Adipose tissue (tissue), 3 donors: ENCODE measurements at regions not wholly inside any gene's neighbourhood (a gene's known extent, or its start where the extent isn't known, plus 50 kb on each side); places are given as distances from the start of the nearest gene placed in this dataset.
"Not testable (repeated sequence)": the region's sequence is repeated elsewhere in the genome, so short reads cannot be mapped to it uniquely, and the experiment has no call there.

Source experiments
- H3K27ac ChIP-seq: one replicate; pipeline ENCODE4 v1.5.1; 2013; ENCODE audit warnings: low read depth, low read length
- WGBS, 3 donors: extraction: QIAGEN DNeasy Blood & Tissue Kit; methylation state at CpG; one replicate each; pipeline ENCODE4 v1.1.7; 2013; 5-methylcytosine and 5-hydroxymethylcytosine counted together
- donor health status: healthy with polysubstance abuse.
- donor health status: Bipolar disorder and iron deficiency.
- donor health status: healthy.

DNA sequence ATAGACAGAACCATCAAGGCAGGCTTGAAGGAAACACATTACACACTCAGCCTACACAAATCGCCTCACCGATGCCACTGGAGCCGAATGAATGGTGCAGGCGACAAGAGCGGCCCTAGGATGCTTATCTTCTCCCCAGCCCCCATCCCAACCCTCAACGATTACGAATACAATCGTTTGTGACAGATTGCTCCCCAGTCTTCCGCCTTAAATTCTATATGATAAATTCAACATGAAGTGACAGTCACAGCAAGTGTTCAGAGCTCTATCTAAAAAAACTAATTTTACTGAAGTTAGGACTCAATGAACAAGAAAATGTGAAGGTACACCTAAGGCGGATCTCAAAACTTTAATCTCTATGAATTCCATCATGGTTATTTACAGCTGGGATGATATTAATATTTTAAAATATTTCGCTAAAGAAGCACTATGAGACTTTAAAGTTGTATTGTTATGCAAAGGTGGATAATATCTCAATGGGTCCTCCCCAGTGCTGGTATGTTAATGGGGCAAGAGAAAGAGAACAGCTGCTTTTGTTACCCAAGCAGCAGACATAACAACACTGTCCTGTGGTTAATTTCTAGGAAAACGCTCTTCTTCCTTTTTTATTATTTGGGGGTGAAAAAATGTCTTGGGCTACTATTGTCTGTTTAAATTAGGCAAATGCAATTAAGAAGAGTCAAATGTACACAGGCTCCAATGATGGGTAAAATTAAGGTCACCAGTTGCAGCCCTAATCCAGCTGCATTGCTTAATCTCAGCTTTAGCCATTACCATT is 147.6 kb upstream of the NR2F2 start:
- 88 to 94% (median 90%) methylated on average over 12 of the region's 12 CpGs for WGBS, 3 donors
- H3K27ac ChIP-seq, result no peak overlapping the region

GRCh38 chr15:96183514-96183850 is 147.0 kb upstream of the NR2F2 start:
- WGBS, 3 donors, result 48 to 71% (median 55%) methylated on average over 4 of the region's 4 CpGs
- no peak overlapping the region for H3K27ac ChIP-seq

DNA sequence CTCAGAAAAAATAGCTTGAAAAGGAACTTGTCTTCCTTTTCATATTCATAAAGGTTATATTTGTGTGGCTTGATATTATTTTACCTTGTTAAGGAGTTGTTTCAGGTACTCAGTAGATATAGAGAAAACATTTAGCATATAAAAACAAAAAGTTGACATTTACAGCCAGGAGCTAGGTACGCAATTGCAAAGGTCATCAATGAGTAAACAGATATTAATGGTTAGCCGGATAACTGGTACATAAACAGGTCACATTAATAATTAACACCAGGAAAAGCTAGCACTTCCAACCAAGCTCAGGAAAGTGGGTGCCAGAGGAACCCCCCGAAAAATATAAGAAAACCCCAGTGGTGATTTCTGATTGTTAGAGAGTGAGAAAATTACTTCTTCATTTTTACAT is 146.6 kb upstream of the NR2F2 start:
- WGBS, 3 donors, result 33 to 87% (median 85%) methylated on average over 3 of the region's 3 CpGs
- no peak overlapping the region for H3K27ac ChIP-seq

- 52 to 89% (median 87%) methylated on average over 2 of the region's 2 CpGs for WGBS, 3 donors
- H3K27ac ChIP-seq, result no peak overlapping the region
Observed at GRCh38 chr15:96184297-96184696, 146.2 kb upstream of the NR2F2 start.

DNA sequence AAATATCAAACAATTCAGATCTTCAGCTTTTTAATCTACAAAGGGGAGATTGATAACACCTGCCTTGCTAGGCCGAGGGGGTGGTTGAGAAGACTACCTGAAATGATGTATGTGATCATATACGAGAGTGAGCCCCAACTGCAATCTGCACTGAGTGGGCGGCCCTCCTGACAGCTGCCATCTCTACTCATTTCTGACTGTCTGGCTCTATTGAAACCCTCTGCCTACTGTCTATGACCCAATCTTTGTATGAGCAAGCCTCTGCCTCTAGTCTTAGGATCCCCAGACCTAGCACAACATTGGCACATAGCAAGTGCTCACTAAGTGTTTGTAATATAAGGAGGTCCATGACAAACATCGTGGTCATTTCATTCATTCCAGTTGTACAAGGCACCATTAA is 144.4 kb upstream of the NR2F2 start:
- H3K27ac ChIP-seq, result no peak overlapping the region
- 85 to 93% (median 93%) methylated on average over 4 of the region's 4 CpGs for WGBS, 3 donors

DNA sequence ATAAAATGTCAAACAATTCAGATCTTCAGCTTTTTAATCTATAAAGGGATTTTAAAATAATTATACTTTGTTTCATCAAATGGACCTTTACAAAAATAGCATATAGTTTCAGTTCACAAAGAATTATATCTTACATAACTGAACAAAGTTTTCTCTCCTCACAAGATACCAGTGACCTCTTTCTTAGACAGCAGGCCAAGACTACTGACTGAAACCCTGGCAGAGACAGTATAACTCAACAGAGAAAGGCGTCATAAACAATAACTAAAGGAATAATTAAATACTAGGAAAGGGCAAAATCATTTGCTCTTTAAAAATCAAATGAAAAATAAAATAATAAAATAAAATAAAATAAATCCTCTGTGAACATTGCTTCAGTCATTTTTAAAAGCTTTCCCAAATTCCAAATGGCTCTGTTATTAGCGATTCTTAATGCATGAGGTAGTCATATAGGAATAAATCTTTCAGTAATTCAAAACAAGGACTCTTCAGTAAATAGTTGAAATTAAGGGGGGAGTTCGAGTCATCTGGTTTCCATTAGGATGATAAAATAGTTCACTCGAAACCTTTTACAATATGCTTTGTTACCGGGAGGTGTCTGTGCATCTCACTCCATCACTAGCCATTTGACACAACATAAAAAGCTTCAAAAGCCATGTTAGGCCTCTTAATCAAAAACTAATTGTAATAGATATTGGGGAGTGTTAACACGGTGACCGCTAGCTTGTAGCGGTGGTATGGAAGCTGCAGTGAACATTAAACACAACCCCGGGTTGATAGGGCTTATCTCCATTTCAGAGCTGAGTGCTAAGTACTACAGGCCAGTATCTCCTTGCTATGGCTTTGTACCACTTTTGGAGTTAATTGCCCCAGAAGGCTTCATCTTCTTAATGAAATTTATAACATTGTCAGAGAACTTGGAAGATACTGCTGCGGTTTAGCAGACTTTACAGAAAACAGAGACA is 142.9 kb upstream of the NR2F2 start:
- WGBS, 3 donors, result 46 to 74% (median 51%) methylated on average over 10 of the region's 10 CpGs
- H3K27ac ChIP-seq, result no peak overlapping the region

- no peak overlapping the region for H3K27ac ChIP-seq
- 96% methylated on average over 1 of the region's 1 CpG for WGBS, 3 donors
Observed at GRCh38 chr15:96197721-96198120, 132.8 kb upstream of the NR2F2 start.

GRCh38 chr15:96199111-96199510 is 131.4 kb upstream of the NR2F2 start:
- H3K27ac ChIP-seq, result no peak overlapping the region

DNA sequence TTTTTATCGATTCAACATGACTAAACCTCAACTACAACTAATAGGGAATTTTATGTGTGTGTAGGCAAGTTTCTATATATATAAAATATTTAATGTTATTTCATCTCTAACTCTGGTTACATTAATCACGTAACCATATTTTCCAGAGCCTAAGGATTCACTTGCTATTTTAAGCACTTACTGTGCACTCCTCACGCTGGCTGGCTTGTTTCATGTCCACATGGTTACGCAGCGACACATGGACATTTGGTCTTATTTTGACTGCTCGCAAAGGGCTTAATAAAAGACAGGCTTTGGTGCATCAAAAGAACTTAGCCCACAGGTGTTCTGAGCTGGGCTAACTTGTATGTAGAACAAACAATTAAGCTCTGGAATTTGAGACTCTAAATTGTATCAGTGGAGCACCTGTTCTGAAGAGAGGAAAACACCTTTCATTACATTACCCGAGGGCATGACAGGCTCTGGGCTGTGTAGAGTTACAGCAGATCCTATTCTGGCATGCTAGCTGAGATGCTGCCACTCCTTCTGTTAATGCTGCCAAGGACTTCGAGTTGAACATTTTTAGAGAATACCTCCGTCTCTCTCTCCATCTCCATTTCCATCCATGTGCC is 130.0 kb upstream of the NR2F2 start:
- WGBS, 3 donors, result 82 to 88% (median 87%) methylated on average over 9 of the region's 9 CpGs
- no peak overlapping the region for H3K27ac ChIP-seq

GRCh38 chr15:96201696-96202095 is 128.8 kb upstream of the NR2F2 start:
- no peak overlapping the region for H3K27ac ChIP-seq
- WGBS, 3 donors, result 74 to 94% (median 92%) methylated on average over 2 of the region's 2 CpGs

DNA sequence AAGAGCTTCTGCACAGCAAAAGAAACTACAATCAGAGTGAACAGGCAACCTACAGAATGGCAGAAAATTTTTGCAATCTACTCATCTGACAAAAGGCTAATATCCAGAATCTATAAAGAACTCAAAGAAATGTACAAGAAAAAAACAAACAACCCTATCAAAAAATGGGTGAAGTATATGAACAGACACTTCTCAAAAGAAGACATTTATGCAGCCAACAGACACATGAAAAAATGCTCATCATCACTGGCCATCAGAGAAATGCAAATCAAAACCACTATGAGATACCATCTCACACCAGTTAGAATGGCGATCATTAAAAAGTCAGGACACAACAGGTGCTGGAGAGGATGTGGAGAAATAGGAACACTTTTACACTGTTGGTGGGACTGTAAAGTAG is 124.9 kb upstream of the NR2F2 start:
- WGBS, 3 donors, result 75 to 100% methylated on average over 1 of the region's 1 CpG; no CpG with 5 or more reads in 1 of the 3 donors
- H3K27ac ChIP-seq, result not testable (repeated sequence)

GRCh38 chr15:96207377-96208006 is 123.0 kb upstream of the NR2F2 start:
- H3K27ac ChIP-seq, result no peak overlapping the region
- 70 to 75% (median 71%) methylated on average over 2 of the region's 2 CpGs for WGBS, 3 donors

DNA sequence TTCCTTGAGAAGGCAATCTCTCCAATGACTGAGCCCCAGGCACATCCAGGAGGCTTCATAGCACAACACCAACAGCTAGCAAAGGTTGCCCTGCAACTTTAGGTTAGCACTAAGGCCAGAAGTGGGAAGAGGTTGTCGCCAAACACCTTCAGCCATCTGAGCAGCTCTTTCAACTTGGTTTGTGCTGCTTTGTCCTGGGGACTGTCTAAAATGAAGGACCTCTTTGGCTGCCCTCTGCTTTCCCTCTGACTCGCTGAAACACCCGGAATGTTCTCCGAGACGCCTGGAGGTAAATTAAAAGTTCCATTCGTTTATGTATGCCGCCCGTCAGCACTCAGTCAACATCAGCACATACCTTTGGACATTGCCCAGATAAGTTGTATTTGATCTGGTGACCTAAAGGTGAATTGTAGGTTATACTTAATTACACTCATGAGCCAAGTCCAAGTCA is 121.2 kb upstream of the NR2F2 start:
- no peak overlapping the region for H3K27ac ChIP-seq
- 33 to 87% (median 78%) methylated on average over 8 of the region's 8 CpGs for WGBS, 3 donors

DNA sequence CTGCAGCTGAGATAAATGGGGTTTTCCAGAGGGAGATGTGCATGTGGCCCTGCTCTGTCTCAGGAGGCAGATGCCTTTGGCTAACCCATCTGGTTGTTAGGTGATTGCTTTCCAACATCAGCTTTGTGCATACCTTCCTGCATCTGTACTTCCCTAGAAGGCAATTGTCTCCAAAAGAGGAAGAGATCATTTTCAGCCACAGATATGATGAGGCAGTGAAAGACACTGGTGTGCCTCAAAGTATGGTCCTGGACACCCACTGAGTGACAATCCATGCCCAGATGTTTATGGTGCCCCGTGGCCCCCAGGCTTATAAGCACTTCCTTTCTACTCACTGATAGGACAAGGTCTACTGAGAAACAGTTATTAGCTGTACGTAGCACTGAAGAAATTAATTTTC is 117.5 kb upstream of the NR2F2 start:
- no peak overlapping the region for H3K27ac ChIP-seq
- WGBS, 3 donors, result 57 to 89% (median 80%) methylated on average over 2 of the region's 2 CpGs

- no peak overlapping the region for H3K27ac ChIP-seq
Observed at GRCh38 chr15:96213896-96214295, 116.6 kb upstream of the NR2F2 start.

DNA sequence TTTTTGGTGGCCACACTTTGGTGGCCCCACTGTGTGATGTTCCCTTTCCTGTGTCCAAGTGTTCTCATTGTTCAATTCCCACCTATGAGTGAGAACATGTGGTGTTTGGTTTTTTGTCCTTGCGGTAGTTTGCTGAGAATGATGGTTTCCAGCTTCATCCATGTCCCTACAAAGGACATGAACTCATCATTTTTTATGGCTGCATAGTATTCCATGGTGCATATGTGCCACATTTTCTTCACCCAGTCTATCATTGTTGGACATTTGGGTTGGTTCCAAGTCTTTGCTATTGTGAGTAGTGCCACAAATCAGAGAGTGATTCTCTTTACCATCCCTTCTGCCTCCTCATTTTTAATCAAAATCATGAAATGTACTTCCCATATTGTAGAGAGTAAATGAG is 114.0 kb upstream of the NR2F2 start:
- WGBS, 3 donors, result no CpG with 5 or more reads among the region's 1 CpG
- not testable (repeated sequence) for H3K27ac ChIP-seq

More at GRCh38 chr15:96213896-96214295, 116.6 kb upstream of the NR2F2 start:
- 72 to 83% (median 82%) methylated on average over 4 of the region's 4 CpGs for WGBS, 3 donors

GRCh38 chr15:96217983-96218382 is 112.5 kb upstream of the NR2F2 start:
- no peak overlapping the region for H3K27ac ChIP-seq
- 94 to 97% (median 95%) methylated on average over 1 of the region's 1 CpG for WGBS, 3 donors

DNA sequence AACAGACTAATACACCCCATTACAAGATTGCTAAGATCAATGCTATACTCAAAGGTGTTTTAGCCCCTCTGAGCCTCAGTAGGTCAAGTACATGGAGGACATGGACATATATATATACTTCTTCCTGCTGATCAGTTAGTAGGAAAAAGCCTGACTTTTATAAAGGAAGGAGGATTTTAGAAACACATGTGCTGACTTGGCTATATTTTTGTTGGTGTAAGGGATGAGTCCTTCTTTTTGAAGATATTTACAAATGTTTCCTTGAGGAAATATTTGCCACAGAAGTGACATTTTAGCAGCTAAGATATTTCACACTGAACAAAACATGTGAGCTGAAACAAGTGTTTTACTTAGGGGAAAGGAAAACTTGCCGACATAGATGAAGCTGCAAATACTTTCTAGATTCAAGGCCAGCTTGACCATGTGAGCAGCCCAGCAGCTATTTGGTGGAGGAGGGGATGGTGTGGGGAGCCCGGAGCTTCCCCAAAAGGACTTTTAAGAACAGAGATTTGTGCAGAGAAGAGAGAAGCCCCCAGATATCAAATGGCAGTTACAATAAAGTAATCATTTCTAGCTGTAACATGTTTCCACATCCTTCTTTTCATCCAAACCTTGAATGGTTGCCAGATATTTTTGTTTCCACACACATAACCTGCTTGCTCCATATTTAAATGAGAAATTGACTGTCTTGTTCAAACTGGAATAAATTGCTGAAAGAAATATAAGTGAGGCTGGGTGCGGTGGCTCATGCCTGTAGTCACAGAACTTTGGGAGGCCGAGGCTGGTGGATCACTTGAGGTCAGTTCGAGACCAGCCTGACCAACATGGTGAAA is 111.7 kb upstream of the NR2F2 start:
- WGBS, 3 donors, result 58 to 79% (median 79%) methylated on average over 5 of the region's 5 CpGs
- no peak overlapping the region for H3K27ac ChIP-seq
